ENCODE measurements at regions not wholly inside any gene's neighbourhood (a gene's known extent, or its start where the extent isn't known, plus 50 kb on each side); places are given as distances from the start of the nearest gene placed in this dataset.

GRCh38 chr2:223541546-223541945, 60.6 kb downstream of the SCG2 start:
- Histone ChIP-seq H3K36me3 (no peaks in the 10 kb centered on the region), H3K27ac (no peak overlapping the region), H3K27me3 (no peaks in the 10 kb centered on the region), H3K4me1 (no peaks in the 10 kb centered on the region), H3K4me3 (no peak overlapping the region), H3K9me3 (no peaks in the 10 kb centered on the region)
- no peak for DNase-seq
- no peak for TF ChIP-seq CTCF (IDR thresholded peaks at IDR 0.05)
- TF ChIP-seq POLR2A (IDR thresholded peaks at IDR 0.05), result no peak

GRCh38 chr2:223542501-223542900, 59.7 kb downstream of the SCG2 start:
- no peaks in the 10 kb centered on the region for H3K4me1 ChIP-seq
- DNase-seq, result no peak
- no peaks in the 10 kb centered on the region for H3K9me3 ChIP-seq
- TF ChIP-seq CTCF (IDR thresholded peaks at IDR 0.05) (no peak), POLR2A (IDR thresholded peaks at IDR 0.05) (no peak)
- H3K27ac ChIP-seq, result no peak overlapping the region
- no peaks in the 10 kb centered on the region for H3K27me3 ChIP-seq
- H3K36me3 ChIP-seq, result no peaks in the 10 kb centered on the region
- no peak overlapping the region for H3K4me3 ChIP-seq

GRCh38 chr2:223545406-223545805, 56.8 kb downstream of the SCG2 start:
- Histone ChIP-seq H3K36me3 (no peaks in the 10 kb centered on the region), H3K27ac (no peak overlapping the region), H3K9me3 (no peaks in the 10 kb centered on the region), H3K4me3 (no peak overlapping the region), H3K4me1 (no peaks in the 10 kb centered on the region), H3K27me3 (no peaks in the 10 kb centered on the region)
- TF ChIP-seq POLR2A (IDR thresholded peaks at IDR 0.05), result no peak
- TF ChIP-seq CTCF (IDR thresholded peaks at IDR 0.05), result no peak
- no peak for DNase-seq

- TF ChIP-seq POLR2A (IDR thresholded peaks at IDR 0.05) (no peak), CTCF (IDR thresholded peaks at IDR 0.05) (no peak)
These were observed 56.3 kb downstream of the SCG2 start for GRCh38 chr2:223545830-223546229.

More at GRCh38 chr2:223545830-223546229, 56.3 kb downstream of the SCG2 start:
- H3K27me3 ChIP-seq, result no peaks in the 10 kb centered on the region
- no peak overlapping the region for H3K4me3 ChIP-seq
- no peaks in the 10 kb centered on the region for H3K9me3 ChIP-seq
- no peak for DNase-seq
- H3K4me1 ChIP-seq, result no peaks in the 10 kb centered on the region
- no peaks in the 10 kb centered on the region for H3K36me3 ChIP-seq
- no peak overlapping the region for H3K27ac ChIP-seq

Small RNA genes in the stretch of these regions (small RNA-seq; reads per million reads assigned to genes)
- 0 reads per million in 2 donors for gene HIGD1AP4
- 0 reads per million in 2 donors for gene RN7SL807P
